ENCODE measurements at regions not wholly inside any gene's neighbourhood (a gene's known extent, or its start where the extent isn't known, plus 50 kb on each side); places are given as distances from the start of the nearest gene placed in this dataset.

DNA sequence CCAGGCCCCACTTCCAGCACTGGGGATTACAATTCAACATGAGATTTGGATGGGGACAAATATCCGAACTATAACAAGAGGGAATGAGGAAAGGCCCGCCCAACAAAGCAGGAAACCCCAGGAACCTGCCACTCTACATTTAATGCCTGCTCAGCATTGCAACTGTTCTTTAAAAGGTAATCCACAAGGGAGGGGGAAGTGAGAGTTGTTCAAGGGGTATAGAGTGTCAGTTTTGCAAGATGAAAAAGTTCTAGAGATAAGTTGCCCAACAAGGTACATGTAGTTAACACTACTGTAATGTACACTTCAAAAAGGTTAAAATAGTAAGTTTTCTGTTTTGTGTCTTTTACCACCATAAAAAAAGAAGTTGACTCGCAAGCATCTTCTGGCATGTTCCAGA is 137.6 kb downstream of the MBD2 start:
- TF ChIP-seq POLR2A (IDR thresholded peaks at IDR 0.05): no peak
- TF ChIP-seq, protein P1, sequence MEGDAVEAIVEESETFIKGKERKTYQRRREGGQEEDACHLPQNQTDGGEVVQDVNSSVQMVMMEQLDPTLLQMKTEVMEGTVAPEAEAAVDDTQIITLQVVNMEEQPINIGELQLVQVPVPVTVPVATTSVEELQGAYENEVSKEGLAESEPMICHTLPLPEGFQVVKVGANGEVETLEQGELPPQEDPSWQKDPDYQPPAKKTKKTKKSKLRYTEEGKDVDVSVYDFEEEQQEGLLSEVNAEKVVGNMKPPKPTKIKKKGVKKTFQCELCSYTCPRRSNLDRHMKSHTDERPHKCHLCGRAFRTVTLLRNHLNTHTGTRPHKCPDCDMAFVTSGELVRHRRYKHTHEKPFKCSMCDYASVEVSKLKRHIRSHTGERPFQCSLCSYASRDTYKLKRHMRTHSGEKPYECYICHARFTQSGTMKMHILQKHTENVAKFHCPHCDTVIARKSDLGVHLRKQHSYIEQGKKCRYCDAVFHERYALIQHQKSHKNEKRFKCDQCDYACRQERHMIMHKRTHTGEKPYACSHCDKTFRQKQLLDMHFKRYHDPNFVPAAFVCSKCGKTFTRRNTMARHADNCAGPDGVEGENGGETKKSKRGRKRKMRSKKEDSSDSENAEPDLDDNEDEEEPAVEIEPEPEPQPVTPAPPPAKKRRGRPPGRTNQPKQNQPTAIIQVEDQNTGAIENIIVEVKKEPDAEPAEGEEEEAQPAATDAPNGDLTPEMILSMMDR (IDR thresholded peaks at IDR 0.05): no peak
- 90 to 95% methylated on average over 3 of the region's 3 CpGs for WGBS, 2 donors
- Histone ChIP-seq H3K27me3 (no peaks in the 10 kb centered on the region), H3K27ac (no peak overlapping the region), H3K4me3 (replicated peaks in 1 of 3) (no peak overlapping the region), H3K36me3 (no peaks in the 10 kb centered on the region), H3K4me1 (no peaks in the 10 kb centered on the region), H3K9me3 (no peaks in the 10 kb centered on the region)
- intact Hi-C loops (cut with DNase I): no loop called here
- no peak for DNase-seq

DNA sequence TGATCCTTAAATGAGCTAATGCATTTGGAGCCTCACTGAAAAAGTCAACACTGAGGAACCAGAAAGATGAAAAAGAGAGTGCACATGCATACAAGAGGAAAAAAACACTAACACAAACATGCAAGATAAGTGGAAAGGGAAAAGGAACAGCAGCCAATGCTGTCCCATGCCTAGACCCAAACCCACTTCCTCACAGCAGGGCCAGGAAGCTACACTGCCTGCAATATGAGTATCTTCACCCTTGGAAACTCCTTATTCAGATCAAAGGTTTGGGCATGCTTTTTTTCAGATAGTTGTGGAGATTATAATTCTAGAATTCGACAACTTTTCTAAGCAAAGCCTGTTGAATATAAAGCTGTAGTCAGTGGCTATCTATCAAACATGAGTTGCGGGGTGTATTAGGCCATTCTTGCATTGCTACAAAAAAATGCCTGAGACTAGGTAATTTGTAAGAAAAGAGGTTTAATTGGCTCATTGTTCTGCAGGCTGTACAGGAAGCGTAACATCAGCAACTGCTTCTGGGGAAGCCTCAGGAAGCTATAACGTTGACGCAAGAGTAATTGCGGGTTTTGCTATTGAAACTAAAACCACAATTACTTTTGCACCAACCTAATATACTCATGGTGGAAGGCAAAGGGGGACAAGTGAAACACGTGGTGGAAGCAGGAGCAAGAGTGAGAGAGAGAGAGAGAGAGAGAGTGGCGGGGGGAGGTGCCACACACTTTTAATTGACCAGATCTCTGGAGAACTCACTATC is 138.2 kb downstream of the MBD2 start:
- no peak overlapping the region for H3K4me3 ChIP-seq (replicated peaks in 1 of 3)

DNA sequence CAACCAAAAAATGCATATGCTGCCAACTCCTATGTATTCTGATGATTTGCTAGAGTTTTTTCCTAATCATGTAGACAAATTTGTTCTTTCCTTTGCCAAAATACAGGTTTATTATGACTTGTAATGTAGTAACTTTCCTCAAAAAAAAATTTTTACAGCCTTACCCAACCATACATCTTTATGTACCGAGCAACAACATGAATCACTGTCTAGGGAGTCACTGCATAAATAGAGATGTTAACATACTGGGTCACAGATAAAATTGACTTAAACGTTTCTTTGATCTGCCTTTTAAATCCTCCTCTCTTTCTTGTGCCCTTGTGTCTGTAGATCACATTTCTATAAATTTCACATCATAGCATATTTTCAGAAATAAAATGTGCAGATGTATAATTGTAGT is 143.6 kb downstream of the MBD2 start:
- no peaks in the 10 kb centered on the region for H3K9me3 ChIP-seq
- no peaks in the 10 kb centered on the region for H3K36me3 ChIP-seq
- H3K27me3 ChIP-seq: no peaks in the 10 kb centered on the region
- 81 to 93% methylated on average over 2 of the region's 2 CpGs for WGBS, 2 donors
- H3K27ac ChIP-seq: no peak overlapping the region
- H3K4me1 ChIP-seq: no peaks in the 10 kb centered on the region
- no peak overlapping the region for H3K4me3 ChIP-seq (replicated peaks in 1 of 3)
- TF ChIP-seq POLR2A (IDR thresholded peaks at IDR 0.05): no peak
- TF ChIP-seq, protein P1 (IDR thresholded peaks at IDR 0.05): no peak
- intact Hi-C loops (cut with DNase I): no loop called here
- no peak for DNase-seq

More for the DNA sequence above, 138.2 kb downstream of the MBD2 start:
- Histone ChIP-seq H3K27me3 (no peaks in the 10 kb centered on the region), H3K27ac (no peak overlapping the region), H3K9me3 (no peaks in the 10 kb centered on the region), H3K36me3 (no peaks in the 10 kb centered on the region), H3K4me1 (no peaks in the 10 kb centered on the region)
- intact Hi-C loops (cut with DNase I): no loop called here
- WGBS, 2 donors: 81% methylated on average over 8 of the region's 8 CpGs
- DNase-seq: no peak
- TF ChIP-seq POLR2A (IDR thresholded peaks at IDR 0.05): no peak
- TF ChIP-seq, protein P1 (IDR thresholded peaks at IDR 0.05): no peak

DNA sequence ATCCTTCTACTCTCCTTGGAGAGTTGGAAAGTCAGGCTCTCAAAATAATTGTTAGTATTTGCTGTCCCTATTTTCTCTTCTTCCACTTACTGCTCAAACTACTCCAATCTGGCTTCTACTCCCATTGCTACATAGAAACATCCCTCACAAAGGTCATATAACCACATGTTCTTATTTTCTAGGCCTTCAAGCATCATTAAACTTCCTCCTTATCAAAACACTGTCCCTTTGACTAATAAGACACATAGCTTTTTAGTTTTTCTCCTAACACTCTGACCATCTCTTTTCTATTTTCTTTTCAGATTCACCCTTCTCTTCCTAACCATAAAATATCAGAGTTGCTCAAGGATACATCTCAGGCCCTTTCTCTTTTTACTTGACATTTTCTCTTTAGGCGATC is 148.3 kb downstream of the MBD2 start:
- H3K27ac ChIP-seq: no peak overlapping the region
- TF ChIP-seq, protein P1 (IDR thresholded peaks at IDR 0.05): no peak
- no peak for TF ChIP-seq POLR2A (IDR thresholded peaks at IDR 0.05)
- intact Hi-C loops (cut with DNase I): no loop called here
- H3K4me3 ChIP-seq (replicated peaks in 1 of 3): no peak overlapping the region
- WGBS, 2 donors: 83 to 94% methylated on average over 1 of the region's 1 CpG
- no peaks in the 10 kb centered on the region for H3K4me1 ChIP-seq
- H3K9me3 ChIP-seq: no peaks in the 10 kb centered on the region
- H3K36me3 ChIP-seq: no peaks in the 10 kb centered on the region
- no peaks in the 10 kb centered on the region for H3K27me3 ChIP-seq
- DNase-seq: no peak

DNA sequence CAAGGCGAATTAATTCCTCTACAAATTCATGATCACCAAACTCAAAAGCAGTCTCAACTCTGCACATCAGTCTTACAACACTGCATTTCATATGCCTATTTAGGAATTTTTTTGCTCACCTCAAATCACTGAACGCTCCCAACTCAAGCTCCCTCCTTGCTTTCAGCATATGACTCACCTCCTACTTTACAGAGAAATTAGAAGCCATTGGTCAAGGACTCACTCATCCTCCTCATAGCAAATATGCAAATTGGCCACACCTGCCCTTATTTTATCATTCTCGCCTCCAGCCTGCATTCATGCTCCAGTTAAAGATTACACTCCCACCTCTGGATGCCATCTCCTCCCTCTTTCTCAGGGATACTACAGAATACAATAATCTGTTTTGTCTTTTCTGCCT is 148.8 kb downstream of the MBD2 start:
- 94% methylated on average over 3 of the region's 3 CpGs for WGBS, 2 donors
- Histone ChIP-seq H3K36me3 (no peaks in the 10 kb centered on the region), H3K27me3 (no peaks in the 10 kb centered on the region), H3K27ac (no peak overlapping the region), H3K4me1 (no peaks in the 10 kb centered on the region), H3K4me3 (replicated peaks in 1 of 3) (no peak overlapping the region), H3K9me3 (no peaks in the 10 kb centered on the region)
- intact Hi-C loops (cut with DNase I): no loop called here
- no peak for DNase-seq
- no peak for TF ChIP-seq POLR2A (IDR thresholded peaks at IDR 0.05)
- TF ChIP-seq, protein P1 (IDR thresholded peaks at IDR 0.05): no peak

Measured in thyroid gland (tissue), 4 donors.